ENCODE measurements at regions not wholly inside any gene's neighbourhood (a gene's known extent, or its start where the extent isn't known, plus 50 kb on each side); places are given as distances from the start of the nearest gene placed in this dataset.
A peak's percentile ranks its signal among the peaks of the same experiment; 100 is the strongest.

DNA sequence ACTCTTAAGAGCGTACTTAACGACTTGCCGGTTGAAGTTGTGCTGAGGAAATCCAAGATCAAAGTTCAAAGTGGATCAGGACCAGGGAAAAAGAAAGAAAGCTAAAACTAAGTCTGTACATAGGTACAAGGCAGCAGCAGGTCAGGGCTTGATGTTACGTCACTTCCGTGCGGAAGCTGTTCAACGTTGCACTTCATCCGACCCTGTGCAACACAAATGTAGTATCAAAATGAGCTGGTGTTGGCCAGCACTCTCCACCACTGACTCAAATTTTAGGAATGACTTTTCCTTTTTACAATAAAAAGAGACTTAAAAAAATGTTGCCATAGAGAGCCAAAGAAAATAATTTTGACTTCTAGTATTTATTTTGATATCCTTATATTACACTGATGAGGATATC is 1315.4 kb downstream of the EFNB2 start:
- no peaks in the 10 kb centered on the region for H3K27me3 ChIP-seq
- H3K4me3 ChIP-seq, result no peak overlapping the region
- TF ChIP-seq, protein P1, sequence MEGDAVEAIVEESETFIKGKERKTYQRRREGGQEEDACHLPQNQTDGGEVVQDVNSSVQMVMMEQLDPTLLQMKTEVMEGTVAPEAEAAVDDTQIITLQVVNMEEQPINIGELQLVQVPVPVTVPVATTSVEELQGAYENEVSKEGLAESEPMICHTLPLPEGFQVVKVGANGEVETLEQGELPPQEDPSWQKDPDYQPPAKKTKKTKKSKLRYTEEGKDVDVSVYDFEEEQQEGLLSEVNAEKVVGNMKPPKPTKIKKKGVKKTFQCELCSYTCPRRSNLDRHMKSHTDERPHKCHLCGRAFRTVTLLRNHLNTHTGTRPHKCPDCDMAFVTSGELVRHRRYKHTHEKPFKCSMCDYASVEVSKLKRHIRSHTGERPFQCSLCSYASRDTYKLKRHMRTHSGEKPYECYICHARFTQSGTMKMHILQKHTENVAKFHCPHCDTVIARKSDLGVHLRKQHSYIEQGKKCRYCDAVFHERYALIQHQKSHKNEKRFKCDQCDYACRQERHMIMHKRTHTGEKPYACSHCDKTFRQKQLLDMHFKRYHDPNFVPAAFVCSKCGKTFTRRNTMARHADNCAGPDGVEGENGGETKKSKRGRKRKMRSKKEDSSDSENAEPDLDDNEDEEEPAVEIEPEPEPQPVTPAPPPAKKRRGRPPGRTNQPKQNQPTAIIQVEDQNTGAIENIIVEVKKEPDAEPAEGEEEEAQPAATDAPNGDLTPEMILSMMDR (IDR thresholded peaks at IDR 0.05), result no peak
- TF ChIP-seq EP300 (IDR thresholded peaks at IDR 0.05) (no peak), POLR2AphosphoS5 (IDR thresholded peaks at IDR 0.05) (no peak), POLR2A (IDR thresholded peaks at IDR 0.05; ENCODE audit: low read depth) (no peak)
- intact Hi-C loops (cut with DNase I), result no loop called here
- no peaks in the 10 kb centered on the region for H3K4me1 ChIP-seq
- no peak overlapping the region for H3K27ac ChIP-seq (replicated peaks in 1 of 4)
- no peaks in the 10 kb centered on the region for H3K36me3 ChIP-seq
- no peak for DNase-seq (ENCODE audit: extremely low spot score)
- WGBS, result 87% methylated on average over 8 of the region's 8 CpGs
- H3K9me3 ChIP-seq, result no peaks in the 10 kb centered on the region

DNA sequence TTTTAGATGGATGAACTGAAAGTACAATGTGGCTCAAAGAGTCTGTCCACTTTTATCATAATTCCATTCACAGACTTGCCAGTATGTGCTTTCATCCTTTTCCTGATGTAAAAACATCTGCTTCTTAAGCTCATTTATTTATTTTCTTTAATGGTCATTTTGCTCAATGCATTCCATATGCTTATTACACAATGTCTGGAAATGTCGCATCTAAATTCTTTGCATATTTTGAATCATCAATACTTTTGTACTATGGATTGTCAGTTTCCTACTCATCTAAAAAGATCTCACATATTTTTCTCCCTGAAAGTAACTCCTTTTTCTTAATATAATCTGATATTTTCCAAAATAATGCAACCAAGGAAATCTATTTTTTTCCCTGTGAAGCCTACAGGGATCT is 1315.8 kb downstream of the EFNB2 start:
- Histone ChIP-seq H3K36me3 (no peaks in the 10 kb centered on the region), H3K4me3 (no peak overlapping the region), H3K27me3 (no peaks in the 10 kb centered on the region), H3K27ac (replicated peaks in 1 of 4) (no peak overlapping the region), H3K9me3 (no peaks in the 10 kb centered on the region), H3K4me1 (no peaks in the 10 kb centered on the region)
- TF ChIP-seq, protein P1 (IDR thresholded peaks at IDR 0.05), result no peak
- TF ChIP-seq POLR2A (IDR thresholded peaks at IDR 0.05; ENCODE audit: low read depth) (no peak), POLR2AphosphoS5 (IDR thresholded peaks at IDR 0.05) (no peak), EP300 (IDR thresholded peaks at IDR 0.05) (no peak)
- intact Hi-C loops (cut with DNase I), result no loop called here
- WGBS, result 71% methylated on average over 1 of the region's 1 CpG
- no peak for DNase-seq (ENCODE audit: extremely low spot score)

DNA sequence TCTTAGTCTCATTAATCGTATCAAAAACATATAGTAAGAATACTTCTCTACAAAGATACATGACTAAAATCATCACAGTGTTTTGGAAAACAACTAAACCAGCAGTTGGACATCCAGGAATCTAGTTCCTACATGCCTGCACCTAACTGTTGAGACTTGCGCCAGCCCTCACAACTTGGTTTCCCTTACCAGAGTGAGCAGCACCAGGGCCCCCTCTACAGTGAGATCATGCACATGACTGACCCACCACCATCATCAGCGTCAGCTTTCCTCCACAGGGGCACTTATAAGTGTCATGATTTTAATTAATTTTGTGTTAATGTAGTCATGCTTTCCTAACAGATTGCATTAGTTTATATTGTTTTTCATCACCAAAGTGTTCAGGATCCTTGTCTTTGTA is 1322.0 kb downstream of the EFNB2 start:
- intact Hi-C loops (cut with DNase I), result no loop called here
- no peaks in the 10 kb centered on the region for H3K9me3 ChIP-seq
- no peaks in the 10 kb centered on the region for H3K36me3 ChIP-seq
- no peak for DNase-seq (ENCODE audit: extremely low spot score)
- no peak overlapping the region for H3K4me3 ChIP-seq
- no peaks in the 10 kb centered on the region for H3K27me3 ChIP-seq
- no peak for TF ChIP-seq POLR2AphosphoS5 (IDR thresholded peaks at IDR 0.05)
- TF ChIP-seq, protein P1 (IDR thresholded peaks at IDR 0.05), result no peak
- TF ChIP-seq EP300 (IDR thresholded peaks at IDR 0.05), result no peak
- TF ChIP-seq POLR2A (IDR thresholded peaks at IDR 0.05; ENCODE audit: low read depth), result no peak
- H3K4me1 ChIP-seq, result no peaks in the 10 kb centered on the region
- H3K27ac ChIP-seq (replicated peaks in 1 of 4), result no peak overlapping the region
- WGBS, result 91% methylated on average over 3 of the region's 3 CpGs

DNA sequence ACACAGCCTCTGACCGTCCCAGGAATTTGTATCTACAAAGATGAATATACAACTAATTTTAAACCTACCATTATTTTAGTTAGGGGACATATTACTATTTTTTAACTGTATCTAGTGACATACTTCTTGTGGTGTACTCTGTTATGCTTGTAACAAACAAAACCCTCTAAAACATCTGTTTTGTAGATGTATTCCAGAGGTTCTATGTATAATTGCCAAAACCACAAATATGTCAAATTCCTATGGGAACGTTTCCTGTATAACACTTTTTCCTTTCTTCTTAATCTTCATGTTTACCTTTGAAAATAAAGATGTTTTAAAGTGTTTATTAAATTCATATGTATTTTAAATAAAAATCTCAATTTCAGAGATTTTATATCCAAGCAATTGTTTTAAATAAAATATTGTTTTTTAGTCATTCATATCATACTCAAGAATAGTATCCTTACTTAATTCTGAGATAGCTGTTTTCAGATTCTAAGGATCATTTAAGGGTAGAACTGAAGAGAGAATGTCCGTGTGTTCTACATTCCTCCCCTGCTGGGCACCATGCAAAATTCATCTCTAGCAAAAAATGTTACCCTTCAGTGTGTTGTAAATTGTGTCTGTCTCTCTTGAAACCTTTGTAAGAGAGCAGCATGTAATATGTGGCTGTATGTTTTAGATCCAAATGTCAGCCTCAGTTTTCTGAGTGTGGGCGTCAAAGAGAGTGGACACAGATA is 1327.7 kb downstream of the EFNB2 start:
- 56% methylated on average over 4 of the region's 4 CpGs for WGBS
- no peak for DNase-seq (ENCODE audit: extremely low spot score)
- Histone ChIP-seq H3K9me3 (no peaks in the 10 kb centered on the region), H3K27me3 (no peaks in the 10 kb centered on the region), H3K36me3 (no peaks in the 10 kb centered on the region), H3K4me1 (no peaks in the 10 kb centered on the region), H3K27ac (replicated peaks in 1 of 4) (no peak overlapping the region), H3K4me3 (no peak overlapping the region)
- TF ChIP-seq POLR2AphosphoS5 (IDR thresholded peaks at IDR 0.05), result no peak
- TF ChIP-seq EP300 (IDR thresholded peaks at IDR 0.05), result no peak
- TF ChIP-seq, protein P1 (IDR thresholded peaks at IDR 0.05), result no peak
- no peak for TF ChIP-seq POLR2A (IDR thresholded peaks at IDR 0.05; ENCODE audit: low read depth)
- intact Hi-C loops (cut with DNase I), result no loop called here

DNA sequence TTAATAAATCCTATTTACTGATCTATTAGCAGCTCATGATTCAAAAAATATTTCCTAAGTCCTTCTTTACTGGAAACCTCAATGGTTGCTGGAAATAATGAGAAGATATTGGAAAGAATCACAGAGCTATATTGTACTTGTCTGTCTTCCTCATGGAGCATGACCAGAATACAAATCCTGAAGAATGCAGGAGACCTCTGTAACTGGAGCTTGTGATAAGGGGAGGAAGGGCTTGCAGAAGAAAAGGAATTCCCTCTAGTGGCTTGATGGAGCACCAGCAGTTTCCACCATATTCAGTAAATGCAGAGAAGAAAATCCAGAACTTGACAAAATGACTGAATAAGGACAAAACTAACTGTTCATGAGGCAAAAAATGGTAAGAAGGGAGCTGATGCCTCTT is 1333.1 kb downstream of the EFNB2 start:
- Histone ChIP-seq H3K36me3 (no peaks in the 10 kb centered on the region), H3K27me3 (no peaks in the 10 kb centered on the region), H3K4me1 (no peaks in the 10 kb centered on the region), H3K27ac (replicated peaks in 1 of 4) (no peak overlapping the region), H3K4me3 (no peak overlapping the region), H3K9me3 (no peaks in the 10 kb centered on the region)
- TF ChIP-seq, protein P1 (IDR thresholded peaks at IDR 0.05), result peak in 1 of 3 experiments; percentile 34
- TF ChIP-seq EP300 (IDR thresholded peaks at IDR 0.05), result no peak
- intact Hi-C loops (cut with DNase I), result no loop called here
- no peak for DNase-seq (ENCODE audit: extremely low spot score)

Data from esophagus muscularis mucosa (tissue), 4 donors.